Keratinocyte (primary cell): ENCODE measurements at regions not wholly inside any gene's neighbourhood (a gene's known extent, or its start where the extent isn't known, plus 50 kb on each side); places are given as distances from the start of the nearest gene placed in this dataset.

ENCODE experiments used
- DNase-seq: peaks from one replicate; pipeline ENCODE4 v3.0.0-alpha.2; 2011; ENCODE audit warnings: low read depth, missing footprints, low spot score
- FAIRE-seq: peaks from 2 replicates; lab custom pipeline; 2011; peaks lifted over from hg19 to GRCh38; lab: Jason Lieb, UNC
- H2AFZ ChIP-seq: 2 replicates; pipeline ENCODE4 v1.6.0; 2012; ENCODE audit warnings: low read length, control low read depth, inconsistent platforms; ENCODE audit not compliant: control insufficient read depth
- H3K27ac ChIP-seq: 2 replicates; pipeline ENCODE4 v1.5.1; 2011; ENCODE audit warnings: low read length; ENCODE audit not compliant: control insufficient read depth, insufficient read depth
- H3K27me3 ChIP-seq: 3 replicates; pipeline ENCODE4 v1.6.0; 2011; ENCODE audit warnings: low read length; ENCODE audit not compliant: control insufficient read depth, insufficient read depth; ENCODE audit errors: extremely low read depth
- H3K36me3 ChIP-seq, 2 experiments: 2 replicates in 1 of 2; 3 replicates in 1 of 2; pipeline ENCODE4 v1.5.1; 2011; ENCODE audit warnings: low read length in 2 of 2, mild to moderate bottlenecking in 1 of 2; ENCODE audit not compliant: control insufficient read depth in 2 of 2, insufficient read depth in 2 of 2; ENCODE audit errors: extremely low read depth in 1 of 2
- H3K4me1 ChIP-seq: 3 replicates; pipeline ENCODE4 v1.5.1; 2011; ENCODE audit warnings: low read length; ENCODE audit not compliant: control insufficient read depth, insufficient read depth; ENCODE audit errors: extremely low read depth
- H3K4me2 ChIP-seq: 3 replicates; pipeline ENCODE4 v1.6.0; 2011; ENCODE audit warnings: low read depth, low read length; ENCODE audit not compliant: control insufficient read depth, insufficient read depth; ENCODE audit errors: extremely low read depth
- H3K4me3 ChIP-seq, 3 experiments: fragments of 200-600 bp in 1 of 3; sonication (generic) in 1 of 3; 2 replicates in 2 of 3; 3 replicates in 1 of 3; pipeline ENCODE4 v1.5.1; 2011 to 2016; ENCODE audit warnings: low read length in 3 of 3, mild to moderate bottlenecking in 3 of 3, control low read depth in 2 of 3, inconsistent platforms in 1 of 3, low read depth in 1 of 3, mixed read lengths in 1 of 3, mixed run types in 1 of 3, moderate library complexity in 1 of 3; ENCODE audit not compliant: control insufficient read depth in 2 of 3, insufficient read depth in 2 of 3; ENCODE audit errors: extremely low read depth in 1 of 3
- H3K79me2 ChIP-seq: 2 replicates; pipeline ENCODE4 v1.6.0; 2012; ENCODE audit warnings: low read length; ENCODE audit not compliant: control insufficient read depth, insufficient read depth
- H3K9ac ChIP-seq: 3 replicates; pipeline ENCODE4 v1.6.0; 2011; ENCODE audit warnings: low read length; ENCODE audit not compliant: control insufficient read depth, insufficient read depth; ENCODE audit errors: extremely low read depth
- H3K9me1 ChIP-seq: 3 replicates; pipeline ENCODE4 v1.6.0; 2011; ENCODE audit warnings: low read length; ENCODE audit not compliant: control insufficient read depth, insufficient read depth; ENCODE audit errors: extremely low read depth
- H3K9me3 ChIP-seq: 2 replicates; pipeline ENCODE4 v1.5.1; 2012; ENCODE audit warnings: low read depth, low read length; ENCODE audit not compliant: control insufficient read depth
- H4K20me1 ChIP-seq: 3 replicates; pipeline ENCODE4 v1.6.0; 2011; ENCODE audit warnings: low read length; ENCODE audit not compliant: control insufficient read depth, insufficient read depth; ENCODE audit errors: extremely low read depth
- CTCF ChIP-seq, 3 experiments: IDR thresholded peaks in 1 of 3; conservative IDR thresholded peaks in 1 of 3; optimal IDR thresholded peaks in 1 of 3; 2 replicates in 2 of 3; 3 replicates in 1 of 3; pipeline versions ENCODE3 to v1.5.1; 2011; ENCODE audit warnings: low read length in 3 of 3, mild to moderate bottlenecking in 3 of 3, moderate library complexity in 2 of 3, control low read depth in 1 of 3, inconsistent platforms in 1 of 3; ENCODE audit not compliant: insufficient read depth in 2 of 3; ENCODE audit errors: extremely low read depth in 1 of 3
- EZH2 ChIP-seq: IDR thresholded peaks from one replicate; pipeline ENCODE4 v1.6.1; 2012; ENCODE audit warnings: inconsistent platforms, mild to moderate bottlenecking, low read length, moderate library complexity
- dilution Hi-C: fragments of 300-500 bp; cut with MboI; formaldehyde crosslinking; loops from one replicate; pipeline ENCODE4 v1.7.0; 2020; ENCODE audit warnings: low sequenced_read_pairs; ENCODE audit not compliant: extremely low pct_ligation_motif_present

GRCh38 chr6:9248133-9248532 is 812.8 kb upstream of the SLC35B3 start:
- Histone ChIP-seq H4K20me1 (no peaks in the 10 kb centered on the region), H3K4me3 (no peak overlapping the region), H3K9ac (no peak overlapping the region), H3K4me2 (no peak overlapping the region), H3K9me1 (no peaks in the 10 kb centered on the region), H3K27me3 (no peaks in the 10 kb centered on the region), H2AFZ (no peak overlapping the region), H3K79me2 (no peaks in the 10 kb centered on the region), H3K9me3 (no peaks in the 10 kb centered on the region), H3K4me1 (peaks cover 3% of the 10 kb centered on the region), H3K36me3 (no peaks in the 10 kb centered on the region), H3K27ac (no peak overlapping the region)
- FAIRE-seq (no peak), DNase-seq (no peak)
- TF ChIP-seq EZH2 (no peak), CTCF (optimal IDR thresholded peaks at IDR 0.05 in 1 of 3, IDR thresholded peaks at IDR 0.05 in 1 of 3, conservative IDR thresholded peaks at IDR 0.05 in 1 of 3; ENCODE audit: extremely low read depth in 1 of 3, insufficient read depth in 2 of 3, low read length in 3 of 3) (no peak)
- dilution Hi-C loops: no loop called here

DNA sequence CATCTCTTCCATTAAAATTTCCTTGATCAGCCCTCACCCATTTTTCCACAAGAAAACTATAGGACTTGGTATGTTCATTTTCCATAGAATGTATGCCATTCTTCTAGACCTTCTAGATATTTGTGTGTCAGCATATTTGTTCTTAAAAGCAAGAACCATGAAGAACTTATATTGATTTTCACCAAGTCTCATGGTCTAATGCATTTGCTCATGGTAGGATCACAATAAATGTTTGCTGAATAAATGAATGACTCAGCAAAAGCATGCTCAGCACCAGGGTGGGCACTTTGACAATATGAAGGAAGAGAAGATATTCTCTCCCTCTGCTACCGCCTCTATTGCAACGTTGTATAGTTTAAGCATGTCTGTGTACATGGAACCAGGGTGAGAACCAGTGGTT is 805.5 kb upstream of the SLC35B3 start:
- TF ChIP-seq EZH2 (no peak), CTCF (optimal IDR thresholded peaks at IDR 0.05 in 1 of 3, IDR thresholded peaks at IDR 0.05 in 1 of 3, conservative IDR thresholded peaks at IDR 0.05 in 1 of 3; ENCODE audit: extremely low read depth in 1 of 3, insufficient read depth in 2 of 3, low read length in 3 of 3) (no peak)
- Histone ChIP-seq H3K79me2 (no peaks in the 10 kb centered on the region), H3K4me2 (no peak overlapping the region), H3K9me3 (no peaks in the 10 kb centered on the region), H4K20me1 (no peaks in the 10 kb centered on the region), H3K9ac (no peak overlapping the region), H3K4me1 (no peaks in the 10 kb centered on the region), H3K9me1 (no peaks in the 10 kb centered on the region), H2AFZ (no peak overlapping the region), H3K36me3 (no peaks in the 10 kb centered on the region), H3K4me3 (no peak overlapping the region), H3K27me3 (no peaks in the 10 kb centered on the region), H3K27ac (no peak overlapping the region)
- FAIRE-seq: no peak
- no peak for DNase-seq
- dilution Hi-C loops: no loop called here
